ENCODE measurements at regions not wholly inside any gene's neighbourhood (a gene's known extent, or its start where the extent isn't known, plus 50 kb on each side); places are given as distances from the start of the nearest gene placed in this dataset.

GRCh38 chr11:105296386-105296785, 156.8 kb upstream of the CARD18 start:
- Histone ChIP-seq H3K4me1 (replicated peaks in 1 of 2) (no peaks in the 10 kb centered on the region), H3K4me3 (no peak overlapping the region), H3K36me3 (replicated peaks in 1 of 2) (no peaks in the 10 kb centered on the region), H3K27ac (no peak overlapping the region), H3K27me3 (no peaks in the 10 kb centered on the region), H3K9me3 (replicated peaks in 1 of 3) (no peaks in the 10 kb centered on the region)
- 87 to 95% (median 91%) methylated on average over 6 to 8 of the region's 8 CpGs for WGBS, 4 donors
- no peak for TF ChIP-seq CTCF (IDR thresholded peaks at IDR 0.05)
- no peak for TF ChIP-seq POLR2A (IDR thresholded peaks at IDR 0.05)
- intact Hi-C loops (cut with DNase I): no loop called here
- no peak for DNase-seq

DNA sequence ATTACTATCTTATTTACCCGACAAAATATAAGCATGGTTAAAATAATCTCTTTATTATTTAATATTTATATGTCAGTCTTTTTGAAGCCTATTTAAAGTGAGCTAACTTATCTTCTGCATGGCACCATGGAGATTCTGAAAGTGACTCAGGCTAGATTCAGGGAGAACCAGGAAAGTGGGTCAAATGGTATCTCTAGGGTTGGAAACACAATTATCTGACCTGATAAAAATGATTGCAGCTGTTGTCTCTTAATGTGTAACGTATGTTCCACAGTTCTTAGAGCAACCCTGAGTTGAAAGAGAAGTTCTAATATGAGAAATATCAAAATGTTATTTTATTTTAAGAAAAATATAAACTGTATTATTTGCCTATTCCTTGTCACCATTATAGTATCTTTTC, 143.1 kb upstream of the CARD18 start:
- WGBS, 4 donors: 57 to 67% (median 61%) methylated on average over 2 of the region's 2 CpGs
- Histone ChIP-seq H3K36me3 (replicated peaks in 1 of 2) (no peaks in the 10 kb centered on the region), H3K27me3 (no peaks in the 10 kb centered on the region), H3K9me3 (replicated peaks in 1 of 3) (no peaks in the 10 kb centered on the region), H3K27ac (no peak overlapping the region), H3K4me3 (no peak overlapping the region), H3K4me1 (replicated peaks in 1 of 2) (no peaks in the 10 kb centered on the region)
- TF ChIP-seq POLR2A (IDR thresholded peaks at IDR 0.05) (no peak), CTCF (IDR thresholded peaks at IDR 0.05) (no peak)
- no peak for DNase-seq
- intact Hi-C loops (cut with DNase I): no loop called here

- no peaks in the 10 kb centered on the region for H3K9me3 ChIP-seq (replicated peaks in 1 of 3)
- no peak overlapping the region for H3K4me3 ChIP-seq
- no peak overlapping the region for H3K27ac ChIP-seq
- intact Hi-C loops (cut with DNase I): no loop called here
- no peak for DNase-seq
- H3K36me3 ChIP-seq (replicated peaks in 1 of 2): no peaks in the 10 kb centered on the region
- TF ChIP-seq POLR2A (IDR thresholded peaks at IDR 0.05): no peak
- no peaks in the 10 kb centered on the region for H3K27me3 ChIP-seq
- H3K4me1 ChIP-seq (replicated peaks in 1 of 2): no peaks in the 10 kb centered on the region
These were observed 135.1 kb upstream of the CARD18 start for GRCh38 chr11:105274631-105275030.

GRCh38 chr11:105273660-105274280, 134.2 kb upstream of the CARD18 start:
- H3K27ac ChIP-seq: no peak overlapping the region
- DNase-seq: no peak
- intact Hi-C loops (cut with DNase I): no loop called here
- no peaks in the 10 kb centered on the region for H3K27me3 ChIP-seq
- H3K4me1 ChIP-seq (replicated peaks in 1 of 2): no peaks in the 10 kb centered on the region
- H3K4me3 ChIP-seq: no peak overlapping the region
- H3K36me3 ChIP-seq (replicated peaks in 1 of 2): no peaks in the 10 kb centered on the region
- 41 to 68% (median 50%) methylated on average over 1 of the region's 1 CpG for WGBS, 4 donors
- H3K9me3 ChIP-seq (replicated peaks in 1 of 3): no peaks in the 10 kb centered on the region
- no peak for TF ChIP-seq POLR2A (IDR thresholded peaks at IDR 0.05)
- no peak for TF ChIP-seq CTCF (IDR thresholded peaks at IDR 0.05)

- Histone ChIP-seq H3K27ac (no peak overlapping the region), H3K27me3 (no peaks in the 10 kb centered on the region), H3K4me3 (no peak overlapping the region), H3K4me1 (replicated peaks in 1 of 2) (no peaks in the 10 kb centered on the region), H3K36me3 (replicated peaks in 1 of 2) (no peaks in the 10 kb centered on the region), H3K9me3 (replicated peaks in 1 of 3) (no peaks in the 10 kb centered on the region)
- DNase-seq: no peak
- no peak for TF ChIP-seq POLR2A (IDR thresholded peaks at IDR 0.05)
- intact Hi-C loops (cut with DNase I): no loop called here
These were observed 130.3 kb upstream of the CARD18 start for GRCh38 chr11:105269862-105270261.
